ENCODE measurements at regions not wholly inside any gene's neighbourhood (a gene's known extent, or its start where the extent isn't known, plus 50 kb on each side); places are given as distances from the start of the nearest gene placed in this dataset.

DNA sequence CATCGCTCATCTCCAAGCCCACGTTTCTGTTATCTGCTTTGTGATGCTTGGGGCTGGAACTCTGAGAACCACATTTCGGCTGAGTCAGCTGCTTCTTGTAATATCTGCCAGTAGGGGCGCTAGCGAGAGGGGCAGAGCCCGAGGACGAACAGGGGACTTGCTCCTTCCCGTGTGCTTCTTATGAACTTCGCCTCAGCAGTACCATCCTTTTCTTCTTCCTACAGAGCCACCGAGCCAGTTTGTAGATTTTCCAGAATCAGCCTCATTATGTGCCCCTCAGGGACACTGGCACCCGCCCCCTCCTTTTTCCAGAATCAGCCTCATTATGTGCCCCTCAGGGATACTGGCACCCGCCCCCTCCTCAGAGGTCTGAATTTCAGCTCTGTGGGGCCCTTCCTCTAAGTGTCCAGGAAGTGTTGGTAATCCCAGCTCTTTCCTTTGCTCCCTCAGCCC lies 441.7 kb upstream of the RASGEF1B start:
- TF ChIP-seq, protein P1, sequence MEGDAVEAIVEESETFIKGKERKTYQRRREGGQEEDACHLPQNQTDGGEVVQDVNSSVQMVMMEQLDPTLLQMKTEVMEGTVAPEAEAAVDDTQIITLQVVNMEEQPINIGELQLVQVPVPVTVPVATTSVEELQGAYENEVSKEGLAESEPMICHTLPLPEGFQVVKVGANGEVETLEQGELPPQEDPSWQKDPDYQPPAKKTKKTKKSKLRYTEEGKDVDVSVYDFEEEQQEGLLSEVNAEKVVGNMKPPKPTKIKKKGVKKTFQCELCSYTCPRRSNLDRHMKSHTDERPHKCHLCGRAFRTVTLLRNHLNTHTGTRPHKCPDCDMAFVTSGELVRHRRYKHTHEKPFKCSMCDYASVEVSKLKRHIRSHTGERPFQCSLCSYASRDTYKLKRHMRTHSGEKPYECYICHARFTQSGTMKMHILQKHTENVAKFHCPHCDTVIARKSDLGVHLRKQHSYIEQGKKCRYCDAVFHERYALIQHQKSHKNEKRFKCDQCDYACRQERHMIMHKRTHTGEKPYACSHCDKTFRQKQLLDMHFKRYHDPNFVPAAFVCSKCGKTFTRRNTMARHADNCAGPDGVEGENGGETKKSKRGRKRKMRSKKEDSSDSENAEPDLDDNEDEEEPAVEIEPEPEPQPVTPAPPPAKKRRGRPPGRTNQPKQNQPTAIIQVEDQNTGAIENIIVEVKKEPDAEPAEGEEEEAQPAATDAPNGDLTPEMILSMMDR (optimal IDR thresholded peaks at IDR 0.05 in 1 of 3, IDR thresholded peaks at IDR 0.05 in 1 of 3, conservative IDR thresholded peaks at IDR 0.05 in 1 of 3; ENCODE audit: extremely low read depth in 1 of 3, insufficient read depth in 2 of 3, low read length in 3 of 3) = peak; percentile 73 to 83 (median 78)
- TF ChIP-seq EZH2 (IDR thresholded peaks at IDR 0.05; ENCODE audit: low read length) = no peak

Measured in keratinocyte (primary cell).